KG1 (cell line): ENCODE measurements at regions not wholly inside any gene's neighbourhood (a gene's known extent, or its start where the extent isn't known, plus 50 kb on each side); places are given as distances from the start of the nearest gene placed in this dataset.

Source experiments
- DNase-seq: peaks from one replicate; lab custom pipeline; 2025; lab: John Stamatoyannopoulos, UW

DNA sequence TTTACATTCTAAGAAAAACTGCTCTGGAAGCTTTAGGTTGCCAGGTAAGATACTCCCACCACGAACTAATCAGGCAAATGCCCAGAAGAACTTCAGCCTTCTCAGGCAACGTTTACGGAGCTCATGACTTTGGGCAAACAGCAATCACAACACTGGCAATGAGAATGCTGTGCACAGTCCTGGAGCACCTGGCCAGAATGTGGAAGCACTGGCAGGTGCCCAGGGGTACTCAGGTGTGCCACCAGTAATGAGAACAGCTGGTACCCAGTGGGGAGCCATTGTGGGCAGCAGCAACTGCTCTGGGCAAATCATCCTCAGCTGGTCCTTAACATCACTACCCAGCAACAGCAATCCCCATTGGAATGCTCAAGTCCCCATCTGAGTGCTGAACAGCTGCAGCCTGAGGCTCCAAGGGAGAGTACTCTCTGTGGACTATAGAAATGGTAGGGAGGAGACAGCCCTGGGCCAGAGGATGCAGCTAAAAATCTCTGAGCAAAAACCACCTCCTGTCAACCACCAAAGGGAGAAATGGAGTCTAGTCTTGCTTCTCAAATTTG lies 210.0 kb downstream of the FOXO1 start:
- no peak for DNase-seq

DNA sequence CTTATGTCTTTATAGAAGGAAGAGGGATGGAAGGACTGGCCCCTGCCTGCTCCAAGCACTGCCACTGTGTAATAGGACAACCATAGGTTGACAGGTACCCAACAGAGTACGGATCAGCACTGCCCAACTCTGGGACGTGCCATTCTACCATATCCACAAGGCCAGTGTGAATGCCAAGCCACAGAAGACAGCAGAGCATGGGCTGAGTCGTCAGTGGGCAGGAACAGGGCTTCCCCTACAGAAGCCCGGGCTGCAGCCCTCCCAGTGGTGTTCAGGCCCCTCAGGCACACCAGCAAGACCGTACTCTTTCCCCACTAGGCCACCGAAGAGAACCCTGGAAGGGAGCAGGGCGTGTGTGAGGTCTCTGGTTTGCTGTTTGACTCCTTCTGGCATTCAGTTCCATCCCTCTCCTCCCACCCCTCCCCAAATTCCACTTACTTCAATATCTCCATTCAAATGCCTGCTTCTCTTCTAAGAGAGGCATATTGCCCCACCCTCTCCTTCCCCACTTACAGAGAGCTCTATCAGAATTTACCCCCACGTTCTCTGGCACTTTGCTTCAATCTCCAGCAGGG lies 209.4 kb downstream of the FOXO1 start:
- no peak for DNase-seq

- DNase-seq: no peak
Observed at GRCh38 chr13:40457929-40458719, 208.3 kb downstream of the FOXO1 start.

DNA sequence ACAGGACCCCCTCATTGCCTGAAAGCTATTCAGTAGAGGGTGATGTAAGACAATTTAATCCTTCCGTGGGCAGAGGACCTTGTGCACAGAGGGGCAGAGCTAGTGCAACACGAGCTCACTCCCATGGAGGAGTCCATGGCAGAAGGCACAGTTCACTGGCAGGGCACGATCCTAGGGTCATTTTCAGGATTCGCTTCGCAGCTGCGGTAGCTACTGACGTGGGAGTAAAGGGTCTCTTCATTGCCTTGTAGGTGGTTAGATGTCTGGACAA lies 207.8 kb downstream of the FOXO1 start:
- no peak for DNase-seq

- DNase-seq: no peak
Observed at GRCh38 chr13:40460116-40460515, 206.3 kb downstream of the FOXO1 start.

GRCh38 chr13:40464337-40465014 lies 202.0 kb downstream of the FOXO1 start:
- no peak for DNase-seq

DNA sequence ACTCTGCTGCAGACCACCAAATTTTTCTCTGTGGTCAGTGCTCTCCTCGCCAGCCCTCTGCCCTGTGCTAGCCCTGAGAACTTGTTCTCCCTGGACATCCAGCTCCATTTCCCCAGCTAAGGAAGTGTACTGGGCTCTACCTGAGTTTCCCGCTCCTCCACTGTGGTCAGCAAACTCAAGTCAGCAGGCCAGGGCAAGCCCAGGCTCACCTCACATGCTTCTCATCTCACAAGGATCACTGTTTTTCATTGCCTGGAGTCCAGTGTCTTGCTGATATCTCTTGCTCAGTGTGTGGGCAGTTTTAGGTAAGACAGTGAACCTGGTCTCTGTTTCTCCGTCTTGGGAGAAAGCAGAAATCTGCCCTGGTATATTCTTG lies 201.4 kb downstream of the FOXO1 start:
- DNase-seq: no peak

- no peak for DNase-seq
Observed at GRCh38 chr13:40466272-40466671, 200.2 kb downstream of the FOXO1 start.

- no peak for DNase-seq
Observed at GRCh38 chr13:40468227-40468838, 198.1 kb downstream of the FOXO1 start.

DNA sequence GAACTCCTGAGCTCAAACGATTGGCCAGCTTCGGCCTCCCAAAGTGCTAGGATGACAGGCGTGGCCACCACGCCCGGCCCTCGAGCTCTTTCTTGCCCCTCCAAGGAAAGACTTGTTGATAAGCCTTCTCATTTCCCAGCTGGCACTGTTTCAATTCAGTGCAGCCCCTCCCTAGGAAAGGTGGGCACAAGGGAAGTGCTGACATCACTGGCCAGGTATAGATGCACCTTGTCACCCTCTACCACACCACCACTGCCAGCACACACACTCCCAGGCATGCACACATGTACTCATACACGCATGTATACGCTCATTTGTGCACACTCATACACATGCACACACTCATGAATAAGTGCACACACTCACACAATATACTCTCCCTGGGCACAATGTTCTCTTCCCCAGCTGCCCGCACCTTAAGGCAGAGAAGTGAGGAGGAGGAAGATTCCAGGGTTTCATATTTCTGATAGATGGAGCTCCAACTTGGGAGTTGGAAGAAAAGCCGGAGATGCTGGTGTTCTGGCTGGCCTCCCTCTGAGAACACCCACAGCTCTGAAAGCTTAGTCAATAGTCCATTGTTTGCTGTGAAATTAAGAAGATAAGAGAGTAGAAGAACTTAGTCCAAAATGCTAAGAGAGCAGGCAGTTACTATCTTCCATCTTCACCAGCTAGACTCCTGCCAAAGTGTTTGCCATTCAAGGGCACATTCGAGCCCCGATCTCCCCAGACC lies 196.7 kb downstream of the FOXO1 start:
- DNase-seq: no peak

DNA sequence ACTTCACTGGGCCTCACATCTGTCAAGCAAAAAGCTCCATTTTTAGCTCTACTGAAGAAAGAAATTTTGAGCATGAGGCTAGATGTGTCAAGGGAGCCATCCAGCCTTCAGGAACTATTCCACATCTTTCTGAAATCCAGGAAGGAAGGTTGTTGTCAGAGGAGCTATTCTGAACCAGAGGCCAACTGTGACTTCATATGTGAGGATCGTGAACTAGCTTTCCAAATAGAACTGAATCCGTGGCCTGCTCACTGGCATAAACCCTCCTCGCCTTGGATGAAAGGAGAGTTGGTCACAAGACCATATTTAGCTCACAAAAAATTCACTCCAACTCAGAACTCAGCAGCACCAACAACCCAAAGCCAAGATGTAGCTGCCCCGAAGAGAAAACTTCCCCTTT lies 195.8 kb downstream of the FOXO1 start:
- DNase-seq: no peak

GRCh38 chr13:40471076-40471475 lies 195.4 kb downstream of the FOXO1 start:
- no peak for DNase-seq

DNA sequence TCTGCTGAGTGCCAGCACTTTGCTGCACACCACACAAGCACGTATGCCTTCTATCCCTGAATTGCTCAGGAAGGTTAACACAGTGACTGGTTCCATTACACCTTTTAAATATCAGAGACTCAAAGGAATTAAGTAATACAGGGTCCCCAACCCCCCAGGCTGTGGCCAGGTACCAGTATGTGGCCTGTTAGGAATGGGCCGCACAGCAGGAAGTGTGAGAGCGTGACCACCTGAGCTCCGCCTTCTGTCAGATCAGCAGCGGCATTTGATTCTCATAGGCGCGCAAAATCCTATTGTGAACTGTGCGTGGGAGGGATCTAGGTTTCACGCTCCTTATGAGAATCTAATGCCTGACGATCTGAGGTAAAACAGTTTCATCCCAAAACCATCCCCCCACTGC lies 194.5 kb downstream of the FOXO1 start:
- no peak for DNase-seq

- DNase-seq: no peak
Observed at GRCh38 chr13:40472427-40473220, 193.8 kb downstream of the FOXO1 start.

DNA sequence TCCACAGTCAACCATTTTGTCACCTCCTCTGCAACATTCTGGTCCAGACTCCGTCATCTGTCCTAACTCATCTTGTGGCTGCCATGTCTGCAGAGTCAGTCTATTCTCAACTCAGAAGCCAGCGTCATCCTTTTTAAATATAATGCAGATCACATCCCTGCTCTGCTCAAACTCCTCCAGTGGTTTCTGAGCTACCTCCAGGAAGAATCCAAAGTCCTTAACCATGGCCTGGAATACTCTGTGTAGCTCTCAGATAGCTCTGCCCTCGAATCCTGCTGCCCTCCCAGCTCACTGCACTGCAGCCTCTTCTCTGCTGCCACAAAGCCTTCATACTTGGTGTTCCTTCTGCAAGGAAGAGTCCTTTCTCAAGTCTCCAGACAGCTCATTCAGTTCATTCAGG lies 190.8 kb downstream of the FOXO1 start:
- no peak for DNase-seq

DNA sequence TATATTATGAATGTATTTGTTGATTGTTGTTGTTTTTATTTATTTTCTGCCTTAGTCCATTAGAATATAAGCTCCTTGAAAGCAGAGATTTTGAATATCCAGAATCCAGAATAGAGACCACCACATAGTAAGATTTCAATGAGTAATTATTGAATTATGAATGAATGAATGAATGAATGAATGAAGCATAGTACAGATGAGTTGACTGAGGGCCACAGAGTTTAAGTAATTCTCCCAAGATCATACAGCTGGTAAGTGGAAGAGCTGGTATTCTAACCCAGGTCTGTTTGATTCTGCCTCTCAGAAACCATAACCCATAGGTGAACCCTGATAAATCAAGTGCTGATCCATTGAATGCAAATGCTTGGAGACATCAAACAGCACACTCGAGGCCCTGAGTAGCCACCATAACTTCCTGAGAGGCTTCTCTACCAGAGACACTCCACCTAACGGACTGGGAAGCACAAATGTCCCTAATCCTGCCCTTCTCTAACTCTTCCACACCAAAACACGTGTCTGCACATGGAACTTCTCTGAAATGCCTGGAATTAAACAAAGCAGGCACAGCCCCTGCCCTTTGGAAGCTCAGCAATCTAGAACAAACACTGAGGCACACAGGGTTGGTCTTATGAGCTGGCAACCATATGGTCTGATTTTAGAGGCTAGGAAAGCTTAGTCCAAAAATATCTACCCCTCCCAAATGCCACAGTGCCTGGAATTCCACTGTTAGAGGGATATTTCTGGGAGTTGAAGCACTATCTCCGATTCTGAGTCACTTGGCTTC lies 190.1 kb downstream of the FOXO1 start:
- no peak for DNase-seq

DNA sequence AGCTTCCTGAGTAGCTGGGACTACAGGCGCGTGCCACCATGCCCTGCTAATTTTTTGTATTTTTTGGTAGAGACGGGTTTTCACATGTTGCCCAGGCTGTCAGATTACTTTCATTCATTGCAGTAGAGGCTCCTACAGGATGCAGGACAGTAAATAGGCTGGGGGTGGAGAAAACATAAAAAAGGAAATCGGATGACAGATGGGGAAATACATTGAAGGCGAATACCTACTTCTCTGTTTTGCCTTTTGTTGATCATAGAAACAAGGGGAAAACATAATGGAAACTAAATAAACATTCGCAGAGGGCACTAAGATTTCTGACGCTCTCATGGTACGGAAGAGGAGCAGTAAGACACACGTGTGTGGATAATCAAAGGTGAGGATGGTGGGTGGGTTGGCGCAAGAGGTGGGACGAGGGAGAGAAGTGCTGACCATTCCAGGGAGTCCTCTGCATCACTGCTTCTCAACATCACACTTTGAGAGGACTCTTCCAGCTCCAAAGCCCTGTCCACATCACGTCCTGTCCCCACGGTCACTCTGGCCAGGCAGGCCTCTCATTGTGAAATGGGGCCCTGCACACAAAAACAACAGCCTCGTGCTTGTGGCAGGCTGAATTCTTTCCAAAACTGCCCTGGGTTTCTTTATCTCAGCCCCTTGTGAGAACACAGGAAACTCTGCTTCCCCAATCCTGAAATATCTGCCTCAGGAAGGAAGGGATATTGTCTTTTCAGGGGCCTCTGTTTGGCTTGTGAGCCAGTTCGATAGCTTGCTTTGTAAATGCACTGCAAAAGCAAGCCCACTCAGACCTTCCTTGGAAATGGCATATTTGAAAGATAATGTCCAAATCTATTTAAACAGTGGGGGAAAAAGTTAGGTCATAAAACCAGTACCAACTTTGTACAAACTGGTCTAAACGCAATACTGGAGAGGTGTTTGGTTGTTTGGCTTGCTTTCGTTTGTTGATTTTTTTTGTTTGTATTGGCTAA lies 188.5 kb downstream of the FOXO1 start:
- no peak for DNase-seq

DNA sequence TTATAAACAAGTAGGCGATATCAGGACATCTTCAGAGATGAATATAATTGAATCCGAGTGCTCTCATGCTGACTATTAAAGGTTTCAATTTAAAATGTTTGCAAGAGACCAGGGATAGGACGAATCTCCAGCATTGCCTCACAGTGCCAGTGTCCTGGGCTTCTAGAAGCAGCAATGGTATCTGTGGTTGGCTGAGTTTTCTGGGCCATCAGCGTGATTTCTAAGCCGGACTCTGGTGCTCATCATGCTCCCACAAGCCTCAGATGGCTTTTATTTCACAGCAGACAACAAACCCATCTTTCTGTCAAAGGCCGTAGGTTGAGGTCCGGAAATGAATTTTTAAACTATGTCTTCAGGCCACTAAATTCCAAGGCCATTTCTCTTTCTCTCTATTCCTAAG lies 187.7 kb downstream of the FOXO1 start:
- no peak for DNase-seq

GRCh38 chr13:40479196-40479845 lies 187.1 kb downstream of the FOXO1 start:
- no peak for DNase-seq
